Left ventricle myocardium inferior (tissue), 1 donor: ENCODE measurements at regions not wholly inside any gene's neighbourhood (a gene's known extent, or its start where the extent isn't known, plus 50 kb on each side); places are given as distances from the start of the nearest gene placed in this dataset.

Source experiments
- DNase-seq: peaks from one replicate; pipeline ENCODE4 v3.0.0-alpha.2; 2020
- H3K27ac ChIP-seq: fragments of 200-600 bp; replicated peaks from 2 replicates; pipeline ENCODE4 v1.8.0; 2021
- H3K27me3 ChIP-seq: fragments of 200-600 bp; 2 replicates; pipeline ENCODE4 v1.8.0; 2021; ENCODE audit warnings: low read depth
- H3K36me3 ChIP-seq: fragments of 200-600 bp; 2 replicates; pipeline ENCODE4 v1.8.0; 2021
- H3K4me1 ChIP-seq: fragments of 200-600 bp; 2 replicates; pipeline ENCODE4 v1.8.0; 2021
- H3K4me3 ChIP-seq: fragments of 200-600 bp; 2 replicates; pipeline ENCODE4 v1.8.0; 2021; ENCODE audit warnings: mild to moderate bottlenecking, moderate library complexity
- H3K9me3 ChIP-seq: fragments of 200-600 bp; replicated peaks from 2 replicates; pipeline ENCODE4 v1.8.0; 2021
- CTCF ChIP-seq: fragments of 200-600 bp; IDR thresholded peaks from 2 replicates; pipeline ENCODE4 v1.8.0; 2021; ENCODE audit warnings: antibody characterized with exemption, mild to moderate bottlenecking, borderline replicate concordance
- intact Hi-C: fragments of 100-400 bp; cut with micrococcal nuclease; formaldehyde crosslinking; loops from one replicate; pipeline ENCODE4 v1.11.0; 2022
- donor health status: DM: no; HTN: yes; CAD: no; lungs with severe emphysema.

GRCh38 chr3:124664804-124665203 lies 65.4 kb upstream of the UMPS start:
- H3K27me3 ChIP-seq, result no peaks in the 10 kb centered on the region
- H3K4me3 ChIP-seq, result no peak overlapping the region
- no peaks in the 10 kb centered on the region for H3K9me3 ChIP-seq
- H3K27ac ChIP-seq, result peak overlapping the region; percentile 66
- TF ChIP-seq CTCF, result no peak
- DNase-seq, result no peak
- peaks cover 76% of the 10 kb centered on the region for H3K36me3 ChIP-seq
- intact Hi-C loops, result no loop called here
- peaks cover 29% of the 10 kb centered on the region for H3K4me1 ChIP-seq

- Histone ChIP-seq H3K4me3 (no peak overlapping the region), H3K9me3 (no peaks in the 10 kb centered on the region), H3K27me3 (no peaks in the 10 kb centered on the region), H3K27ac (peak overlapping the region; percentile 25), H3K4me1 (peaks cover 30% of the 10 kb centered on the region), H3K36me3 (peaks cover 70% of the 10 kb centered on the region)
- intact Hi-C loops, result no loop called here
- TF ChIP-seq CTCF, result no peak
- no peak for DNase-seq
These were observed 64.2 kb upstream of the UMPS start for GRCh38 chr3:124666067-124666466.

- H3K9me3 ChIP-seq, result no peaks in the 10 kb centered on the region
- H3K4me1 ChIP-seq, result peaks cover 50% of the 10 kb centered on the region
- H3K27ac ChIP-seq, result no peak overlapping the region
- no peak overlapping the region for H3K4me3 ChIP-seq
- DNase-seq, result no peak
- intact Hi-C loops, result no loop called here
- peaks cover 74% of the 10 kb centered on the region for H3K36me3 ChIP-seq
- H3K27me3 ChIP-seq, result no peaks in the 10 kb centered on the region
- TF ChIP-seq CTCF, result no peak
These were observed 60.8 kb upstream of the UMPS start for GRCh38 chr3:124669470-124669869.

GRCh38 chr3:124671106-124671505 lies 59.1 kb upstream of the UMPS start:
- H3K4me3 ChIP-seq, result no peak overlapping the region
- H3K36me3 ChIP-seq, result peaks cover 83% of the 10 kb centered on the region
- no peaks in the 10 kb centered on the region for H3K9me3 ChIP-seq
- H3K27ac ChIP-seq, result no peak overlapping the region
- intact Hi-C loops, result no loop called here
- TF ChIP-seq CTCF, result no peak
- no peak for DNase-seq
- peaks cover 33% of the 10 kb centered on the region for H3K4me1 ChIP-seq
- no peaks in the 10 kb centered on the region for H3K27me3 ChIP-seq

- intact Hi-C loops, result no loop called here
- no peak overlapping the region for H3K4me3 ChIP-seq
- peaks cover 84% of the 10 kb centered on the region for H3K36me3 ChIP-seq
- H3K9me3 ChIP-seq, result no peaks in the 10 kb centered on the region
- TF ChIP-seq CTCF, result no peak
- H3K27me3 ChIP-seq, result no peaks in the 10 kb centered on the region
- DNase-seq, result no peak
- H3K4me1 ChIP-seq, result peaks cover 28% of the 10 kb centered on the region
- H3K27ac ChIP-seq, result no peak overlapping the region
These were observed 55.9 kb upstream of the UMPS start for GRCh38 chr3:124674336-124674735.

GRCh38 chr3:124676236-124676635 lies 54.0 kb upstream of the UMPS start:
- Histone ChIP-seq H3K36me3 (peaks cover 72% of the 10 kb centered on the region), H3K4me3 (no peak overlapping the region), H3K27me3 (no peaks in the 10 kb centered on the region), H3K9me3 (no peaks in the 10 kb centered on the region), H3K4me1 (peaks cover 27% of the 10 kb centered on the region), H3K27ac (no peak overlapping the region)
- DNase-seq, result no peak
- intact Hi-C loops, result no loop called here
- no peak for TF ChIP-seq CTCF
